Keratinocyte (primary cell): ENCODE measurements at regions not wholly inside any gene's neighbourhood (a gene's known extent, or its start where the extent isn't known, plus 50 kb on each side); places are given as distances from the start of the nearest gene placed in this dataset.

Experiments
- EZH2 ChIP-seq: IDR thresholded peaks from one replicate; pipeline ENCODE4 v1.6.1; 2012; ENCODE audit warnings: inconsistent platforms, mild to moderate bottlenecking, low read length, moderate library complexity
- TF ChIP-seq, protein P1 (sequence below), 3 experiments: IDR thresholded peaks in 1 of 3; conservative IDR thresholded peaks in 1 of 3; optimal IDR thresholded peaks in 1 of 3; 2 replicates in 2 of 3; 3 replicates in 1 of 3; pipeline versions ENCODE3 to v1.5.1; 2011; ENCODE audit warnings: low read length in 3 of 3, mild to moderate bottlenecking in 3 of 3, moderate library complexity in 2 of 3, control low read depth in 1 of 3, inconsistent platforms in 1 of 3; ENCODE audit not compliant: insufficient read depth in 2 of 3; ENCODE audit errors: extremely low read depth in 1 of 3

DNA sequence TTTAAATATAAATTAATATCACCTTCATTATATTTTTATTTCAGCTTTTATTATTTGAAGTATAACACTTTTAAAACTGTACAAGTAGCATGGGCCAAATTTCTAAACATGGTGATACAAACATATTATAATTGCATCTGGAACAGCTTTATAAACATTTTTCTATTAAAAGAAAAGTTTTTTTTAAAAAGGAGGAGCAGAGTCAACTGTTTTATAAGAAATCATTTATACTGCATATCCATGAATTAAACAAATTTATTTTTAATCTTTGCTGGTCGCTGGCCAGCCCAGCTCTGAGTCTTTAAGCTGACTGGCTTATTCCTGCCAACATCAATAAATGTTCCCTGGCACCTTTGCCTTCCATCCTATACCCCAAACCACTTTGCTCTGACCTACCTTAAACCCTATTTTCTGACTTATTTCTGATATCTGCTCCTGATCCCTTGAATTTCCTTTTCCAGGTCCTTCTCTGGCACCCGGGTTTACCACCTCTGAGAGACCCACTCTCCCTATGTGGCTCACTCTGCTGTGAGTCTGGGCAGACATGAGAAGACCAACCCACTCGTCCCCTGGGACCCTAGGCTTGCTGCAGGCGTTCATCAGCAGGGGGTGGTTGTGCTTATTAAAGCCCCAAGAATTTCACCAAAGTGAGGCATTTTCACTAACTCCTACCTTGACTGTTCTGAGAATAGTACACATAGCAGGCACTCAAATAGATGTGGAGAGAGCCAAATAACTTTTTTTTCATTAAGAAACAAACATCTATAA lies 220.3 kb downstream of the KLF12 start:
- TF ChIP-seq, protein P1, sequence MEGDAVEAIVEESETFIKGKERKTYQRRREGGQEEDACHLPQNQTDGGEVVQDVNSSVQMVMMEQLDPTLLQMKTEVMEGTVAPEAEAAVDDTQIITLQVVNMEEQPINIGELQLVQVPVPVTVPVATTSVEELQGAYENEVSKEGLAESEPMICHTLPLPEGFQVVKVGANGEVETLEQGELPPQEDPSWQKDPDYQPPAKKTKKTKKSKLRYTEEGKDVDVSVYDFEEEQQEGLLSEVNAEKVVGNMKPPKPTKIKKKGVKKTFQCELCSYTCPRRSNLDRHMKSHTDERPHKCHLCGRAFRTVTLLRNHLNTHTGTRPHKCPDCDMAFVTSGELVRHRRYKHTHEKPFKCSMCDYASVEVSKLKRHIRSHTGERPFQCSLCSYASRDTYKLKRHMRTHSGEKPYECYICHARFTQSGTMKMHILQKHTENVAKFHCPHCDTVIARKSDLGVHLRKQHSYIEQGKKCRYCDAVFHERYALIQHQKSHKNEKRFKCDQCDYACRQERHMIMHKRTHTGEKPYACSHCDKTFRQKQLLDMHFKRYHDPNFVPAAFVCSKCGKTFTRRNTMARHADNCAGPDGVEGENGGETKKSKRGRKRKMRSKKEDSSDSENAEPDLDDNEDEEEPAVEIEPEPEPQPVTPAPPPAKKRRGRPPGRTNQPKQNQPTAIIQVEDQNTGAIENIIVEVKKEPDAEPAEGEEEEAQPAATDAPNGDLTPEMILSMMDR (optimal IDR thresholded peaks at IDR 0.05 in 1 of 3, IDR thresholded peaks at IDR 0.05 in 1 of 3, conservative IDR thresholded peaks at IDR 0.05 in 1 of 3; ENCODE audit: extremely low read depth in 1 of 3, insufficient read depth in 2 of 3, low read length in 3 of 3): no peak
- TF ChIP-seq EZH2: no peak
